NB4 (cell line): ENCODE measurements at regions not wholly inside any gene's neighbourhood (a gene's known extent, or its start where the extent isn't known, plus 50 kb on each side); places are given as distances from the start of the nearest gene placed in this dataset.

Experiments
- CTCF ChIP-seq: IDR thresholded peaks from one replicate; pipeline ENCODE4 v1.5.1; 2012; ENCODE audit warnings: low read depth, low read length
- MAX ChIP-seq: IDR thresholded peaks from 2 replicates; pipeline ENCODE4 v1.6.1; 2011; ENCODE audit warnings: low read depth, low read length
- MYC ChIP-seq: IDR thresholded peaks from 2 replicates; pipeline ENCODE4 v1.6.1; 2011; ENCODE audit warnings: low read depth, low read length
- POLR2A ChIP-seq: IDR thresholded peaks from 2 replicates; pipeline ENCODE4 v1.6.1; 2011; ENCODE audit warnings: mild to moderate bottlenecking; ENCODE audit not compliant: insufficient read length; ENCODE audit errors: extremely low read depth

GRCh38 chr1:37290718-37291117 is 183.7 kb upstream of the ZC3H12A start:
- TF ChIP-seq CTCF (no peak), POLR2A (no peak), MAX (no peak), MYC (no peak)
